ENCODE measurements at regions not wholly inside any gene's neighbourhood (a gene's known extent, or its start where the extent isn't known, plus 50 kb on each side); places are given as distances from the start of the nearest gene placed in this dataset.

- Histone ChIP-seq H3K27me3 (no peaks in the 10 kb centered on the region), H3K27ac (no peak overlapping the region), H3K4me1 (peaks cover 0 to 14% (median 10%) of the 10 kb centered on the region in 4 donors), H3K36me3 (no peaks in the 10 kb centered on the region), H3K9me3 (no peaks in the 10 kb centered on the region), H3K4me3 (no peak overlapping the region)
- WGBS, 2 donors, result 59 to 85% methylated on average over 5 of the region's 5 CpGs
- TF ChIP-seq POLR2A (IDR thresholded peaks at IDR 0.05) (no peak), POLR2AphosphoS5 (IDR thresholded peaks at IDR 0.05) (no peak), EP300 (IDR thresholded peaks at IDR 0.05) (no peak), CTCF (IDR thresholded peaks at IDR 0.05) (no peak)
- intact Hi-C loops (cut with DNase I), result no loop called here
- DNase-seq, result no peak
These were observed 79.7 kb upstream of the LINC01488 start for GRCh38 chr11:69401715-69402114.

DNA sequence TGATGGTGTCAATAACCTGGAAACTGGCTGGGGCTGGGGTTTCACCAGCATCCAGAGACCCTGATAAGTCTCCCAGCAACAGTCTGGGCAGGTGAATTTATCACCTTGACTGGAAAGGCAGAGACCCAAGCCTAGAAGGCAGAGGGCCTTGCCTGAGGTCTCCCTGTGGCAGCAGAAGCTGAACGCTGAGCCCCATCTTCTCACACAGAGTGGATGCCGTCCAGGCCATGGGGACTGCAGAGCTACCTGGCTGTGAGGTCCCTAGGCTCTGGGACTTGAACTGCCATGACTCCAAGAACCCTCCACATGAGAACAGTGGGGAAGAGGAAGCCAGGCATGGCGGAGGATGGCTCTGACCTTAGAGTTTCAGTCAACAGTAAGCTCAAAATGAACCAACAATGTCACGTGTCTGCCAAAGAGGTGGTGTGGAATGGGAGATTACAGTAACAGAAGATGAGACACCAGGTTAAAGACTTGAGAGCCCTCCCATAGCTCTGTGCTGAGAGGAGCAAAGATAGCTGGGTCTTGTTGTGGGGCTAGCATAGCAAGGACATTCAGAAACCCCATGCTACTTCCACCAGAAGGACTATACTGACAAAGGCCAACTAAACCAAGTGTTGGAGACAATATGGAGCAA is 79.1 kb upstream of the LINC01488 start:
- Histone ChIP-seq H3K27ac (no peak overlapping the region), H3K4me3 (no peak overlapping the region), H3K4me1 (peaks cover 0 to 14% (median 10%) of the 10 kb centered on the region in 4 donors), H3K27me3 (no peaks in the 10 kb centered on the region), H3K9me3 (no peaks in the 10 kb centered on the region), H3K36me3 (no peaks in the 10 kb centered on the region)
- intact Hi-C loops (cut with DNase I), result no loop called here
- no peak for DNase-seq
- WGBS, 2 donors, result 47 to 50% methylated on average over 4 of the region's 4 CpGs
- no peak for TF ChIP-seq POLR2AphosphoS5 (IDR thresholded peaks at IDR 0.05)
- no peak for TF ChIP-seq CTCF (IDR thresholded peaks at IDR 0.05)
- no peak for TF ChIP-seq EP300 (IDR thresholded peaks at IDR 0.05)
- TF ChIP-seq POLR2A (IDR thresholded peaks at IDR 0.05), result no peak

- no peaks in the 10 kb centered on the region for H3K9me3 ChIP-seq
- no peaks in the 10 kb centered on the region for H3K36me3 ChIP-seq
- no peak for TF ChIP-seq POLR2AphosphoS5 (IDR thresholded peaks at IDR 0.05)
- no peak for TF ChIP-seq POLR2A (IDR thresholded peaks at IDR 0.05)
- TF ChIP-seq EP300 (IDR thresholded peaks at IDR 0.05), result no peak
- no peak for TF ChIP-seq CTCF (IDR thresholded peaks at IDR 0.05)
- 22 to 63% methylated on average over 8 of the region's 8 CpGs for WGBS, 2 donors
- intact Hi-C loops (cut with DNase I), result no loop called here
- DNase-seq, result no peak
- no peaks in the 10 kb centered on the region for H3K27me3 ChIP-seq
- no peak overlapping the region for H3K27ac ChIP-seq
- H3K4me1 ChIP-seq, result peaks cover 0 to 14% (median 7%) of the 10 kb centered on the region in 4 donors
- H3K4me3 ChIP-seq, result no peak overlapping the region
These were observed 77.8 kb upstream of the LINC01488 start for GRCh38 chr11:69403556-69404215.

- Histone ChIP-seq H3K27ac (no peak overlapping the region), H3K9me3 (no peaks in the 10 kb centered on the region), H3K4me3 (no peak overlapping the region), H3K36me3 (no peaks in the 10 kb centered on the region), H3K27me3 (no peaks in the 10 kb centered on the region), H3K4me1 (peaks cover 0 to 6% (median 0%) of the 10 kb centered on the region in 4 donors)
- TF ChIP-seq POLR2A (IDR thresholded peaks at IDR 0.05), result no peak
- TF ChIP-seq POLR2AphosphoS5 (IDR thresholded peaks at IDR 0.05), result no peak
- TF ChIP-seq EP300 (IDR thresholded peaks at IDR 0.05), result no peak
- TF ChIP-seq CTCF (IDR thresholded peaks at IDR 0.05), result no peak
- no peak for DNase-seq
- intact Hi-C loops (cut with DNase I), result no loop called here
- WGBS, 2 donors, result 89 to 90% methylated on average over 3 of the region's 3 CpGs
These were observed 75.4 kb upstream of the LINC01488 start for GRCh38 chr11:69406060-69406459.

All from sigmoid colon (tissue), 6 donors.